ENCODE measurements at regions not wholly inside any gene's neighbourhood (a gene's known extent, or its start where the extent isn't known, plus 50 kb on each side); places are given as distances from the start of the nearest gene placed in this dataset.

GRCh38 chr5:113897748-113898147, 384.3 kb downstream of the YTHDC2 start:
- no peak overlapping the region for H3K27ac Mint-ChIP-seq
- no peaks in the 10 kb centered on the region for H3K36me3 Mint-ChIP-seq (ENCODE audit: low read depth)
- no peak overlapping the region for H3K4me3 Mint-ChIP-seq (ENCODE audit: low read depth)
- no peaks in the 10 kb centered on the region for H3K9me3 Mint-ChIP-seq
- H3K27me3 Mint-ChIP-seq (ENCODE audit: low read depth) = no peaks in the 10 kb centered on the region
- DNase-seq (ENCODE audit: low spot score) = no peak
- intact Hi-C loops (cut with micrococcal nuclease) = no loop called here
- H3K4me1 Mint-ChIP-seq (ENCODE audit: low read depth) = no peaks in the 10 kb centered on the region

GRCh38 chr5:113900141-113900540, 386.6 kb downstream of the YTHDC2 start:
- intact Hi-C loops (cut with micrococcal nuclease) = no loop called here
- Mint-ChIP-seq H3K27me3 (ENCODE audit: low read depth) (no peaks in the 10 kb centered on the region), H3K9me3 (no peaks in the 10 kb centered on the region), H3K4me1 (ENCODE audit: low read depth) (no peaks in the 10 kb centered on the region), H3K36me3 (ENCODE audit: low read depth) (no peaks in the 10 kb centered on the region), H3K4me3 (ENCODE audit: low read depth) (no peak overlapping the region), H3K27ac (no peak overlapping the region)
- DNase-seq (ENCODE audit: low spot score) = no peak

GRCh38 chr5:113900816-113901215, 387.3 kb downstream of the YTHDC2 start:
- no peaks in the 10 kb centered on the region for H3K27me3 Mint-ChIP-seq (ENCODE audit: low read depth)
- no peak for DNase-seq (ENCODE audit: low spot score)

GRCh38 chr5:113901718-113902117, 388.2 kb downstream of the YTHDC2 start:
- H3K36me3 Mint-ChIP-seq (ENCODE audit: low read depth) = no peaks in the 10 kb centered on the region
- H3K4me3 Mint-ChIP-seq (ENCODE audit: low read depth) = no peak overlapping the region
- intact Hi-C loops (cut with micrococcal nuclease) = no loop called here
- no peak overlapping the region for H3K27ac Mint-ChIP-seq
- DNase-seq (ENCODE audit: low spot score) = no peak
- H3K4me1 Mint-ChIP-seq (ENCODE audit: low read depth) = no peaks in the 10 kb centered on the region
- H3K9me3 Mint-ChIP-seq = no peaks in the 10 kb centered on the region
- no peaks in the 10 kb centered on the region for H3K27me3 Mint-ChIP-seq (ENCODE audit: low read depth)

More at GRCh38 chr5:113900816-113901215, 387.3 kb downstream of the YTHDC2 start:
- Mint-ChIP-seq H3K4me1 (ENCODE audit: low read depth) (no peaks in the 10 kb centered on the region), H3K27ac (no peak overlapping the region), H3K9me3 (no peaks in the 10 kb centered on the region), H3K36me3 (ENCODE audit: low read depth) (no peaks in the 10 kb centered on the region), H3K4me3 (ENCODE audit: low read depth) (no peak overlapping the region)
- intact Hi-C loops (cut with micrococcal nuclease) = no loop called here

- Mint-ChIP-seq H3K36me3 (ENCODE audit: low read depth) (no peaks in the 10 kb centered on the region), H3K9me3 (no peaks in the 10 kb centered on the region), H3K27ac (no peak overlapping the region), H3K4me1 (ENCODE audit: low read depth) (no peaks in the 10 kb centered on the region), H3K4me3 (ENCODE audit: low read depth) (no peak overlapping the region), H3K27me3 (ENCODE audit: low read depth) (no peaks in the 10 kb centered on the region)
- no peak for DNase-seq (ENCODE audit: low spot score)
- intact Hi-C loops (cut with micrococcal nuclease) = no loop called here
Measured at GRCh38 chr5:113902917-113903660, 389.6 kb downstream of the YTHDC2 start.

DNA sequence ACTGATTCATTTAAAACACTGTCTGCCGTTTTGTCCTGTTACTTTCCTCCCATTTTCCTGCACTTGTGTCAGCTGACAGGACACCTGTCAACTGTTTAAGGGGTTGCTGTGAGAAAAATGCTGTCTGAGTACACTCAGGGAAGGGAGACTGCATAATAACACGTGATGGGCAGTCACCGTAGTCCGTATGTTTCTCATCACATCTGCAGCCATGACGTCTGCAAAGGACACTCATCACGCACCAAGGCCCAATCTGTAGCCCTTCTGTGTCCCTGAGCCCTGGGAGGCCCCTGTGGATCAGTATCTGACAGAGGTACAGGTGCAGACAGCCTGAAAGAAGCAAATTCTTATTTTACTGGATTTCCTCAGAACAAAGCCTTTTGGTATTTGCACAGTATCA, 396.3 kb downstream of the YTHDC2 start:
- H3K4me3 Mint-ChIP-seq (ENCODE audit: low read depth) = no peak overlapping the region
- no peaks in the 10 kb centered on the region for H3K9me3 Mint-ChIP-seq
- intact Hi-C loops (cut with micrococcal nuclease) = no loop called here
- H3K27ac Mint-ChIP-seq = no peak overlapping the region
- DNase-seq (ENCODE audit: low spot score) = no peak
- H3K4me1 Mint-ChIP-seq (ENCODE audit: low read depth) = no peaks in the 10 kb centered on the region
- no peaks in the 10 kb centered on the region for H3K27me3 Mint-ChIP-seq (ENCODE audit: low read depth)
- H3K36me3 Mint-ChIP-seq (ENCODE audit: low read depth) = no peaks in the 10 kb centered on the region

- Mint-ChIP-seq H3K4me3 (ENCODE audit: low read depth) (no peak overlapping the region), H3K9me3 (peaks cover 4% of the 10 kb centered on the region), H3K36me3 (ENCODE audit: low read depth) (no peaks in the 10 kb centered on the region), H3K27ac (no peak overlapping the region), H3K4me1 (ENCODE audit: low read depth) (no peaks in the 10 kb centered on the region), H3K27me3 (ENCODE audit: low read depth) (no peaks in the 10 kb centered on the region)
- intact Hi-C loops (cut with micrococcal nuclease) = no loop called here
- DNase-seq (ENCODE audit: low spot score) = no peak
Measured at GRCh38 chr5:113917997-113918396, 404.5 kb downstream of the YTHDC2 start.

GRCh38 chr5:113922343-113922742, 408.8 kb downstream of the YTHDC2 start:
- Mint-ChIP-seq H3K9me3 (peaks cover 7% of the 10 kb centered on the region), H3K36me3 (ENCODE audit: low read depth) (no peaks in the 10 kb centered on the region), H3K27ac (no peak overlapping the region), H3K4me3 (ENCODE audit: low read depth) (no peak overlapping the region), H3K27me3 (ENCODE audit: low read depth) (no peaks in the 10 kb centered on the region), H3K4me1 (ENCODE audit: low read depth) (no peaks in the 10 kb centered on the region)
- intact Hi-C loops (cut with micrococcal nuclease) = no loop called here
- DNase-seq (ENCODE audit: low spot score) = no peak

GRCh38 chr5:113935453-113935852, 422.0 kb downstream of the YTHDC2 start:
- Mint-ChIP-seq H3K9me3 (no peaks in the 10 kb centered on the region), H3K4me1 (ENCODE audit: low read depth) (no peaks in the 10 kb centered on the region), H3K4me3 (ENCODE audit: low read depth) (no peak overlapping the region), H3K36me3 (ENCODE audit: low read depth) (no peaks in the 10 kb centered on the region), H3K27ac (no peak overlapping the region), H3K27me3 (ENCODE audit: low read depth) (no peaks in the 10 kb centered on the region)
- no peak for DNase-seq (ENCODE audit: low spot score)
- intact Hi-C loops (cut with micrococcal nuclease) = no loop called here

DNA sequence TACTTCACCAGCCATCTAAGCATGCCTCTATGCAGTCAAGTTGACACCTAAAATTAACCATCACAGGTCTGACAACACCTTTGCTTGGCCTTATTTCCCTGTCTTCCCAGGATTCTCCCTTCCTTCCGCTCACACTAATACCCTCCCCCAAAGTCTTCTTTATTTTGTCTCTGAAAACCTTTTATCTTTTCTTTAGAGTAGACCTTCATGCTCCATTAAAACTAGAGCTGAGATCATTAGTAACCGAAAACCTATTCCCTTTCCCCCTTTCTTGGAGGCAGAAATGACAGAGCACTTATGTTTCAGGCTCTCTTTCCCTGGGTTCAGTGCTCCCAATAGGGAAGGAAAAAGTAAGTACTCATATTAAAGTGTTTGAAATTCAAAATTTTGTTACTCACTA, 423.8 kb downstream of the YTHDC2 start:
- intact Hi-C loops (cut with micrococcal nuclease) = no loop called here
- no peaks in the 10 kb centered on the region for H3K27me3 Mint-ChIP-seq (ENCODE audit: low read depth)
- no peak for DNase-seq (ENCODE audit: low spot score)
- H3K9me3 Mint-ChIP-seq = no peaks in the 10 kb centered on the region
- H3K4me3 Mint-ChIP-seq (ENCODE audit: low read depth) = no peak overlapping the region
- no peaks in the 10 kb centered on the region for H3K36me3 Mint-ChIP-seq (ENCODE audit: low read depth)
- H3K27ac Mint-ChIP-seq = no peak overlapping the region
- H3K4me1 Mint-ChIP-seq (ENCODE audit: low read depth) = no peaks in the 10 kb centered on the region

- Mint-ChIP-seq H3K4me3 (ENCODE audit: low read depth) (no peak overlapping the region), H3K27me3 (ENCODE audit: low read depth) (no peaks in the 10 kb centered on the region), H3K27ac (no peak overlapping the region), H3K36me3 (ENCODE audit: low read depth) (no peaks in the 10 kb centered on the region), H3K4me1 (ENCODE audit: low read depth) (no peaks in the 10 kb centered on the region), H3K9me3 (no peaks in the 10 kb centered on the region)
- DNase-seq (ENCODE audit: low spot score) = no peak
- intact Hi-C loops (cut with micrococcal nuclease) = no loop called here
Measured at GRCh38 chr5:113939988-113940387, 421.9 kb upstream of the KCNN2 start.

DNA sequence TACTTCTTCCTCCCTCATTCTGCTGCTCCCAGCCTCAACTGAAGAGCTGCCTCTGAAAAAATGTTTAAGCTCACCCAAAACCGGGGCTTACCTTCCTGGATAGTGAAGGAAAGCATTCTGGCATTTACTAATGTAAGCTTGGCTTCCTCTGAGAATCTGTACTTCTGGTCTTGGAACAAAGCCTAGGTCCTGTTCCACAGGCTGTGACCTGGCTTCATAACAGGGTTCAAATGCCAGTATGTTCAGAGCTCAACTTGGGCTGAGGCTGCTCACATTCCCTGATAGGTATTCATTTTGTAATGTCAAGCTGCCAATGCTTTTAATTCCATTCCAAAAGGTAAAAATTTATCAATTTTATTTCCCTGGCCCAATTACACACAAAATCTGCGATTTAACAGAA, 411.7 kb upstream of the KCNN2 start:
- H3K4me3 Mint-ChIP-seq (ENCODE audit: low read depth) = no peak overlapping the region
- H3K4me1 Mint-ChIP-seq (ENCODE audit: low read depth) = no peaks in the 10 kb centered on the region
- peaks cover 14% of the 10 kb centered on the region for H3K9me3 Mint-ChIP-seq
- no peaks in the 10 kb centered on the region for H3K36me3 Mint-ChIP-seq (ENCODE audit: low read depth)
- H3K27me3 Mint-ChIP-seq (ENCODE audit: low read depth) = no peaks in the 10 kb centered on the region
- no peak for DNase-seq (ENCODE audit: low spot score)
- intact Hi-C loops (cut with micrococcal nuclease) = no loop called here
- H3K27ac Mint-ChIP-seq = no peak overlapping the region

GRCh38 chr5:113965225-113965624, 396.6 kb upstream of the KCNN2 start:
- intact Hi-C loops (cut with micrococcal nuclease) = no loop called here
- Mint-ChIP-seq H3K9me3 (peaks cover 4% of the 10 kb centered on the region), H3K27me3 (ENCODE audit: low read depth) (no peaks in the 10 kb centered on the region), H3K27ac (no peak overlapping the region), H3K4me3 (ENCODE audit: low read depth) (no peak overlapping the region), H3K36me3 (ENCODE audit: low read depth) (no peaks in the 10 kb centered on the region), H3K4me1 (ENCODE audit: low read depth) (no peaks in the 10 kb centered on the region)
- DNase-seq (ENCODE audit: low spot score) = no peak

- Mint-ChIP-seq H3K4me1 (ENCODE audit: low read depth) (no peaks in the 10 kb centered on the region), H3K4me3 (ENCODE audit: low read depth) (no peak overlapping the region), H3K9me3 (peaks cover 4% of the 10 kb centered on the region), H3K27me3 (ENCODE audit: low read depth) (no peaks in the 10 kb centered on the region), H3K36me3 (ENCODE audit: low read depth) (no peaks in the 10 kb centered on the region), H3K27ac (no peak overlapping the region)
- intact Hi-C loops (cut with micrococcal nuclease) = no loop called here
- DNase-seq (ENCODE audit: low spot score) = no peak
Measured at GRCh38 chr5:113969901-113970300, 392.0 kb upstream of the KCNN2 start.
